ENCODE measurements at regions not wholly inside any gene's neighbourhood (a gene's known extent, or its start where the extent isn't known, plus 50 kb on each side); places are given as distances from the start of the nearest gene placed in this dataset.

- H3K27me3 ChIP-seq (replicated peaks in 1 of 4; ENCODE audit: control insufficient read depth in 3 of 4, extremely low read depth in 1 of 4, insufficient read depth in 3 of 4, low read length in 3 of 4), result no peaks in the 10 kb centered on the region
- no peak overlapping the region for H2BK12ac ChIP-seq (ENCODE audit: low read depth, low read length)
- H4K91ac ChIP-seq (replicated peaks; ENCODE audit: insufficient read length, low read length), result no peak overlapping the region
- no peak overlapping the region for H4K5ac ChIP-seq (ENCODE audit: insufficient read length, low read depth, low read length)
- no peaks in the 10 kb centered on the region for H3K36me3 ChIP-seq (ENCODE audit: control insufficient read depth in 2 of 4, insufficient read depth in 4 of 4, low read length in 3 of 4)
- no peak overlapping the region for H3K14ac ChIP-seq (ENCODE audit: insufficient read length)
- no peak overlapping the region for H3K18ac ChIP-seq (ENCODE audit: extremely low read depth, low read length)
- no peaks in the 10 kb centered on the region for H3K79me1 ChIP-seq (ENCODE audit: low read depth, low read length)
- H2BK5ac ChIP-seq (ENCODE audit: low read depth, low read length), result no peak overlapping the region
- no peak overlapping the region for H3K4me2 ChIP-seq (ENCODE audit: insufficient read depth in 1 of 2, low read depth in 2 of 2, low read length in 2 of 2)
- H3K27ac ChIP-seq (ENCODE audit: low read depth, low read length), result no peak overlapping the region
- no peak overlapping the region for H3K9ac ChIP-seq (replicated peaks in 1 of 4; ENCODE audit: extremely low read depth in 1 of 4, low read depth in 3 of 4, low read length in 3 of 4)
- no peak overlapping the region for H2BK120ac ChIP-seq (replicated peaks; ENCODE audit: low read depth, low read length)
- H3K23me2 ChIP-seq (ENCODE audit: low read depth, low read length), result no peaks in the 10 kb centered on the region
- ChIA-PET POLR2A (ENCODE audit: partially characterized antibody) (no interaction called here), CTCF (ENCODE audit: partially characterized antibody) (interaction anchor here (0.7 to 2.4 kb wide), 5 partner anchors 10 to 223 kb away, joined by 3 to 6 read pairs (median 4); no protein-coding TSS in a partner anchor)
- no peak overlapping the region for H4K8ac ChIP-seq (ENCODE audit: extremely low read depth, insufficient read depth, low read length)
- no peak overlapping the region for H3K23ac ChIP-seq (ENCODE audit: insufficient read length)
- no peak overlapping the region for H2BK20ac ChIP-seq (ENCODE audit: low read length)
- H3K9me3 ChIP-seq (ENCODE audit: insufficient read depth in 2 of 2, low read depth in 1 of 2, low read length in 1 of 2), result no peaks in the 10 kb centered on the region; a peak in 1 of 4 replicates
- no peak overlapping the region for H3K56ac ChIP-seq (replicated peaks; ENCODE audit: insufficient read length, low read depth, low read length)
- no peak overlapping the region for H3K4ac ChIP-seq (replicated peaks; ENCODE audit: insufficient read length, low read depth, low read length)
- H2BK15ac ChIP-seq (ENCODE audit: low read length), result no peak overlapping the region
- FAIRE-seq (no peak), DNase-seq (ENCODE audit: low read depth in 1 of 2, low spot score in 2 of 2) (no peak)
- H3K4me3 ChIP-seq (ENCODE audit: extremely low read depth in 1 of 4, insufficient read depth in 2 of 4, low read depth in 3 of 4, low read length in 4 of 4), result no peak overlapping the region
- H3K79me2 ChIP-seq (ENCODE audit: control insufficient read depth in 1 of 2, insufficient read depth in 2 of 2, low read length in 2 of 2), result no peaks in the 10 kb centered on the region
- H3K4me1 ChIP-seq (replicated peaks in 1 of 4; ENCODE audit: control insufficient read depth in 3 of 4, insufficient read depth in 4 of 4, low read length in 3 of 4), result no peaks in the 10 kb centered on the region
- H2AFZ ChIP-seq (ENCODE audit: low read length), result no peak overlapping the region
- WGBS, 2 experiments (ENCODE audit: extremely low coverage in 1 of 2, insufficient coverage in 1 of 2, insufficient read length in 1 of 2, insufficient replicate concordance in 2 of 2, low coverage in 1 of 2, low lambda C conversion rate in 2 of 2, missing lambda C conversion rate in 1 of 2), result 86% methylated on average over 3 of the region's 3 CpGs; no CpG with 5 or more reads in 1 of the 2 experiments
- H2AK5ac ChIP-seq (ENCODE audit: low read depth, low read length), result no peak overlapping the region
- H4K20me1 ChIP-seq (replicated peaks in 1 of 2; ENCODE audit: control insufficient read depth in 1 of 2, insufficient read depth in 2 of 2, low read length in 2 of 2), result no peaks in the 10 kb centered on the region
- TF ChIP-seq SIN3A (conservative IDR thresholded peaks at IDR 0.05 in 1 of 2, IDR thresholded peaks at IDR 0.05 in 1 of 2; ENCODE audit: low read depth in 1 of 2, low read length in 2 of 2) (no peak), SUZ12 (IDR thresholded peaks at IDR 0.05; ENCODE audit: low read length) (no peak), TBP (IDR thresholded peaks at IDR 0.05; ENCODE audit: low read depth, low read length) (no peak), HDAC6 (IDR thresholded peaks at IDR 0.05; ENCODE audit: low read depth, low read length) (no peak), HDAC2 (IDR thresholded peaks at IDR 0.05; ENCODE audit: borderline replicate concordance in 1 of 2, low read depth in 2 of 2, low read length in 2 of 2) (no peak), NRF1 (IDR thresholded peaks at IDR 0.05; ENCODE audit: low read depth, low read length) (no peak), ZNF274 (IDR thresholded peaks at IDR 0.05; ENCODE audit: borderline replicate concordance, extremely low read depth, low read length) (no peak), CTBP2 (IDR thresholded peaks at IDR 0.05; ENCODE audit: borderline replicate concordance, insufficient read depth, insufficient read length, low read length) (no peak), CBX8 (IDR thresholded peaks at IDR 0.05; ENCODE audit: borderline replicate concordance, low read depth, low read length) (no peak), ASH2L (IDR thresholded peaks at IDR 0.05; ENCODE audit: low read length) (no peak), POLR2AphosphoS5 (IDR thresholded peaks at IDR 0.05; ENCODE audit: low read depth, low read length) (no peak), ATF2 (IDR thresholded peaks at IDR 0.05; ENCODE audit: low read length) (no peak), EGR1 (IDR thresholded peaks at IDR 0.05; ENCODE audit: borderline replicate concordance, low read depth, low read length) (no peak)
Measured at GRCh38 chr7:115088893-115089292, 167.0 kb downstream of the MDFIC start.
